ENCODE measurements at regions not wholly inside any gene's neighbourhood (a gene's known extent, or its start where the extent isn't known, plus 50 kb on each side); places are given as distances from the start of the nearest gene placed in this dataset.
"Not testable (repeated sequence)": the region's sequence is repeated elsewhere in the genome, so short reads cannot be mapped to it uniquely, and the experiment has no call there.

DNA sequence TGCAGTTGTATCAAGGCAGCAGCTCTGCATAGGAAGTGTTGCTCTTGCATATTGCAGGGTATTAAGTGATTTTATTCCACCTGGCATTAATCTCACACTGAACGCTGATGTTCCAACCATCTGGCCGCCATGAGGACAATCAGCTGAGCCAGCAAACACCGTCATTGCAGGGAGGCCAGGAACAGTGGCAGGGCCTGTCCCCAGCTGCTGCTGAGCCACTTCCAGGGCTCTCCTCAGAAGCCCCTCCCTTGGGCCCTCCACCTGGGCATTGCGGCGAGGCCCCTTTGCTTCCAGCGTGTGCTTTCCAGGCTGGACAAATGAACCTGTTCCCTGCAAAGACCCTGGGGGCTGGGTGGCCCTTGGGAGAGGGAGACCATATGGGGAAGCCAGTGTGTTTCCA is 171.6 kb upstream of the C1orf174 start:
- Mint-ChIP-seq H3K27ac (ENCODE audit: unreplicated experiment) (no peak overlapping the region), H3K27me3 (ENCODE audit: unreplicated experiment) (peaks cover 21% of the 10 kb centered on the region), H3K9me3 (ENCODE audit: low read depth, unreplicated experiment) (no peaks in the 10 kb centered on the region), H3K4me1 (ENCODE audit: low read depth, unreplicated experiment) (no peaks in the 10 kb centered on the region), H3K36me3 (ENCODE audit: insufficient read depth, unreplicated experiment) (no peaks in the 10 kb centered on the region), H3K4me3 (ENCODE audit: low read depth, unreplicated experiment) (no peak overlapping the region)
- intact Hi-C loops (cut with micrococcal nuclease; ENCODE audit: unreplicated experiment), result no loop called here
- no peak for DNase-seq
- CTCF ChIA-PET, result interaction anchor here (0.5 to 1.1 kb wide), 2 partner anchors 31 to 38 kb away, joined by 3 read pairs; no protein-coding TSS in a partner anchor
- no TSS peak for BruUV-seq (replicated peaks)
- no peak for TF ChIP-seq CTCF (IDR thresholded peaks at IDR 0.05; ENCODE audit: unreplicated experiment)

GRCh38 chr1:4072481-4073153 is 172.5 kb upstream of the C1orf174 start:
- Mint-ChIP-seq H3K4me3 (ENCODE audit: low read depth, unreplicated experiment) (no peak overlapping the region), H3K27me3 (ENCODE audit: unreplicated experiment) (peaks cover 21% of the 10 kb centered on the region), H3K4me1 (ENCODE audit: low read depth, unreplicated experiment) (no peaks in the 10 kb centered on the region), H3K27ac (ENCODE audit: unreplicated experiment) (no peak overlapping the region), H3K36me3 (ENCODE audit: insufficient read depth, unreplicated experiment) (no peaks in the 10 kb centered on the region), H3K9me3 (ENCODE audit: low read depth, unreplicated experiment) (no peaks in the 10 kb centered on the region)
- BruUV-seq (replicated peaks), result no TSS peak
- CTCF ChIA-PET, result no interaction called here
- no peak for TF ChIP-seq CTCF (IDR thresholded peaks at IDR 0.05; ENCODE audit: unreplicated experiment)
- intact Hi-C loops (cut with micrococcal nuclease; ENCODE audit: unreplicated experiment), result no loop called here
- DNase-seq, result no peak

GRCh38 chr1:4075436-4076225 is 175.6 kb upstream of the C1orf174 start:
- intact Hi-C loops (cut with micrococcal nuclease; ENCODE audit: unreplicated experiment), result no loop called here
- Mint-ChIP-seq H3K27me3 (ENCODE audit: unreplicated experiment) (peaks cover 30% of the 10 kb centered on the region), H3K27ac (ENCODE audit: unreplicated experiment) (no peak overlapping the region), H3K36me3 (ENCODE audit: insufficient read depth, unreplicated experiment) (no peaks in the 10 kb centered on the region), H3K4me1 (ENCODE audit: low read depth, unreplicated experiment) (no peaks in the 10 kb centered on the region), H3K4me3 (ENCODE audit: low read depth, unreplicated experiment) (no peak overlapping the region), H3K9me3 (ENCODE audit: low read depth, unreplicated experiment) (peaks cover 6% of the 10 kb centered on the region)
- BruUV-seq (replicated peaks), result no TSS peak
- no peak for DNase-seq
- no peak for TF ChIP-seq CTCF (IDR thresholded peaks at IDR 0.05; ENCODE audit: unreplicated experiment)
- CTCF ChIA-PET, result no interaction called here

GRCh38 chr1:4076346-4076745 is 176.3 kb upstream of the C1orf174 start:
- no peak for TF ChIP-seq CTCF (IDR thresholded peaks at IDR 0.05; ENCODE audit: unreplicated experiment)
- CTCF ChIA-PET, result no interaction called here
- no peak overlapping the region for H3K4me3 Mint-ChIP-seq (ENCODE audit: low read depth, unreplicated experiment)
- no peak for DNase-seq
- peaks cover 31% of the 10 kb centered on the region for H3K27me3 Mint-ChIP-seq (ENCODE audit: unreplicated experiment)
- no peaks in the 10 kb centered on the region for H3K4me1 Mint-ChIP-seq (ENCODE audit: low read depth, unreplicated experiment)
- no peaks in the 10 kb centered on the region for H3K36me3 Mint-ChIP-seq (ENCODE audit: insufficient read depth, unreplicated experiment)
- peaks cover 8% of the 10 kb centered on the region for H3K9me3 Mint-ChIP-seq (ENCODE audit: low read depth, unreplicated experiment)
- BruUV-seq (replicated peaks), result no TSS peak
- H3K27ac Mint-ChIP-seq (ENCODE audit: unreplicated experiment), result no peak overlapping the region
- intact Hi-C loops (cut with micrococcal nuclease; ENCODE audit: unreplicated experiment), result no loop called here

DNA sequence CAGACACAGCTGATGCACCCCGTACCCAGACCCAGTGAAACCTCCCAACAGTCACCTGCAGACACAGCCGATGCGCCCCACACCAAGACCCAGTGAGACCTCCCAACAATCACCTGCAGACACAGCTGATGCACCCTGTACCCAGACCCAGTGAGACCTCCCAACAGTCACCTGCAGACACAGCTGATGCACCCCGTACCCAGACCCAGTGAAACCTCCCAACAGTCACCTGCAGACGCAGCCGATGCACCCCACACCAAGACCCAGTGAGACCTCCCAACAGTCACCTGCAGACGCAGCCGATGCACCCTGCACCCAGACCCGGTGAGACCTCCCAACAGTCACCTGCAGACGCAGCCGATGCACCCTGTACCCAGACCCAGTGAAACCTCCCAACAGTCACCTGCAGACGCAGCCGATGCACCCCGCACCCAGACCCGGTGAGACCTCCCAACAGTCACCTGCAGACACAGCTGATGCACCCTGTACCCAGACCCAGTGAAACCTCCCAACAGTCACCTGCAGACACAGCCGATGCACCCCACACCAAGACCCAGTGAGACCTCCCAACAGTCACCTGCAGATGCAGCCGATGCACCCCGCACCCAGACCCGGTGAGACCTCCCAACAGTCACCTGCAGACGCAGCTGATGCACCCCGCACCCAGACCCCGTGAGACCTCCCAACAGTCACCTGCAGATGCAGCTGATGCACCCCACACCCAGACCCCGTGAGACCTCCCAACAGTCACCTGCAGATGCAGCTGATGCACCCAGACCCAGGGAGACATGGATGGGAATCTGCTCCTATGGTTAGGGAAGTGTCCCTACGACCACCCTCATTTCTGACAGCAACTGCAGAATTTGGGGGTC is 178.3 kb upstream of the C1orf174 start:
- intact Hi-C loops (cut with micrococcal nuclease; ENCODE audit: unreplicated experiment); BruUV-seq (replicated peaks); H3K9me3 Mint-ChIP-seq (ENCODE audit: low read depth, unreplicated experiment); H3K4me3 Mint-ChIP-seq (ENCODE audit: low read depth, unreplicated experiment); H3K27ac Mint-ChIP-seq (ENCODE audit: unreplicated experiment); H3K4me1 Mint-ChIP-seq (ENCODE audit: low read depth, unreplicated experiment); H3K36me3 Mint-ChIP-seq (ENCODE audit: insufficient read depth, unreplicated experiment); DNase-seq; CTCF ChIA-PET: not testable (repeated sequence)
- H3K27me3 Mint-ChIP-seq (ENCODE audit: unreplicated experiment), result peaks cover 17% of the 10 kb centered on the region
